CD14-positive monocyte (primary cell): ENCODE measurements at regions not wholly inside any gene's neighbourhood (a gene's known extent, or its start where the extent isn't known, plus 50 kb on each side); places are given as distances from the start of the nearest gene placed in this dataset.

ENCODE experiments used
- DNase-seq, 3 donors: peaks; one replicate each; pipeline ENCODE4 v3.0.0-alpha.2; 2011 to 2022
- H2AFZ ChIP-seq: 2 replicates; pipeline ENCODE4 v1.6.0; 2012; ENCODE audit warnings: mild to moderate bottlenecking, low read depth, low read length, inconsistent platforms; ENCODE audit not compliant: insufficient read depth, poor library complexity, severe bottlenecking
- H3K27ac ChIP-seq, 2 donors: 1 replicate in 1 of 2; 2 replicates in 1 of 2; pipeline ENCODE4 v1.5.1; 2012 to 2013; ENCODE audit warnings: low read length in 2 of 2, control low read depth in 1 of 2, inconsistent platforms in 1 of 2, low read depth in 1 of 2, mild to moderate bottlenecking in 1 of 2
- H3K27me3 ChIP-seq, 2 donors: one replicate each; pipeline versions ENCODE4 v1.6.0 to v1.6.1; 2011 to 2013; ENCODE audit warnings: low read length in 2 of 2; ENCODE audit not compliant: control insufficient read depth in 2 of 2, insufficient read depth in 2 of 2
- H3K36me3 ChIP-seq, 2 donors: replicated peaks in 1 of 2; 1 replicate in 1 of 2; 2 replicates in 1 of 2; pipeline versions ENCODE4 v1.5.1 to v1.6.1; 2012 to 2013; ENCODE audit warnings: low read length in 2 of 2, control low read depth in 1 of 2, inconsistent platforms in 1 of 2, mild to moderate bottlenecking in 1 of 2; ENCODE audit not compliant: insufficient read depth in 2 of 2, control insufficient read depth in 1 of 2
- H3K4me1 ChIP-seq, 2 donors: 1 replicate in 1 of 2; 2 replicates in 1 of 2; pipeline versions ENCODE4 v1.5.1 to v1.6.1; 2012 to 2013; ENCODE audit warnings: low read length in 2 of 2, control low read depth in 1 of 2, inconsistent platforms in 1 of 2, mild to moderate bottlenecking in 1 of 2, moderate library complexity in 1 of 2; ENCODE audit not compliant: insufficient read depth in 2 of 2, control insufficient read depth in 1 of 2
- H3K4me2 ChIP-seq: replicated peaks from 2 replicates; pipeline ENCODE3; 2012; ENCODE audit warnings: low read length, moderate library complexity, mild to moderate bottlenecking; ENCODE audit not compliant: poor library complexity, severe bottlenecking; ENCODE audit errors: extremely low read depth
- H3K4me3 ChIP-seq, 3 experiments: fragments of 200-600 bp in 1 of 3; sonication (generic) in 1 of 3; replicated peaks in 1 of 3; 1 replicate in 2 of 3; 2 replicates in 1 of 3; pipeline ENCODE4 v1.5.1; 2011 to 2013; ENCODE audit warnings: low read length in 3 of 3, mild to moderate bottlenecking in 3 of 3, control low read depth in 2 of 3, low read depth in 2 of 3, inconsistent platforms in 1 of 3, moderate library complexity in 1 of 3
- H3K79me2 ChIP-seq: 2 replicates; pipeline ENCODE4 v1.6.0; 2012; ENCODE audit warnings: mild to moderate bottlenecking, control low read depth, inconsistent platforms, low read length, moderate library complexity; ENCODE audit not compliant: insufficient read depth
- H3K9ac ChIP-seq: 2 replicates; pipeline ENCODE4 v1.6.0; 2017; ENCODE audit warnings: low read length, mild to moderate bottlenecking; ENCODE audit not compliant: insufficient read depth, poor library complexity, severe bottlenecking
- H3K9me3 ChIP-seq, 2 donors: replicated peaks in 1 of 2; 1 replicate in 1 of 2; 2 replicates in 1 of 2; pipeline versions ENCODE4 v1.5.1 to v1.6.1; 2012 to 2013; ENCODE audit warnings: low read length in 2 of 2, control low read depth in 1 of 2; ENCODE audit not compliant: control insufficient read depth in 1 of 2, insufficient read depth in 1 of 2
- H4K20me1 ChIP-seq: 2 replicates; pipeline ENCODE4 v1.6.0; 2012; ENCODE audit warnings: mild to moderate bottlenecking, low read length, control low read depth, moderate library complexity; ENCODE audit not compliant: insufficient read depth
- H3K27ac Mint-ChIP-seq, 7 donors: one replicate each; pipeline ENCODE4 v1.8.0; 2020; ENCODE audit warnings: mild to moderate bottlenecking in 7 of 7, mixed read lengths in 7 of 7, moderate library complexity in 6 of 7, inconsistent platforms in 2 of 7
- H3K27me3 Mint-ChIP-seq, 3 donors: one replicate each; pipeline ENCODE4 v1.8.0; 2021 to 2022; ENCODE audit warnings: low read depth in 3 of 3, mild to moderate bottlenecking in 3 of 3, mixed read lengths in 3 of 3, moderate library complexity in 3 of 3, inconsistent platforms in 1 of 3
- H3K36me3 Mint-ChIP-seq, 2 donors: one replicate each; pipeline ENCODE4 v1.8.0; 2020; ENCODE audit warnings: mixed read lengths in 2 of 2, inconsistent platforms in 1 of 2, mild to moderate bottlenecking in 1 of 2
- H3K4me1 Mint-ChIP-seq: one replicate; pipeline ENCODE4 v1.8.0; 2020; ENCODE audit warnings: mild to moderate bottlenecking, mixed read lengths
- H3K4me3 Mint-ChIP-seq, 2 donors: one replicate each; pipeline ENCODE4 v1.8.0; 2020; ENCODE audit warnings: mild to moderate bottlenecking in 2 of 2, mixed read lengths in 2 of 2, moderate library complexity in 1 of 2
- H3K9me3 Mint-ChIP-seq, 7 donors: one replicate each; pipeline ENCODE4 v1.8.0; 2020 to 2022; ENCODE audit warnings: mixed read lengths in 7 of 7, mild to moderate bottlenecking in 6 of 7, moderate library complexity in 6 of 7, inconsistent platforms in 2 of 7
- WGBS: methylation state at CpG from one replicate; pipeline ENCODE4 v1.1.5; 2013; ENCODE audit warnings: missing lambda C conversion rate; ENCODE audit not compliant: insufficient coverage; 5-methylcytosine and 5-hydroxymethylcytosine counted together
- intact Hi-C, 2 donors: fragments of 100-400 bp; cut with micrococcal nuclease; formaldehyde crosslinking; loops; one replicate each; pipeline versions ENCODE4 v1.15.0 to v1.15.1; 2023
- TF ChIP-seq, protein P1 (sequence below): fragments of 200-600 bp; IDR thresholded peaks from one replicate; pipeline ENCODE4 v1.8.0; 2022; ENCODE audit warnings: antibody characterized with exemption, mild to moderate bottlenecking

DNA sequence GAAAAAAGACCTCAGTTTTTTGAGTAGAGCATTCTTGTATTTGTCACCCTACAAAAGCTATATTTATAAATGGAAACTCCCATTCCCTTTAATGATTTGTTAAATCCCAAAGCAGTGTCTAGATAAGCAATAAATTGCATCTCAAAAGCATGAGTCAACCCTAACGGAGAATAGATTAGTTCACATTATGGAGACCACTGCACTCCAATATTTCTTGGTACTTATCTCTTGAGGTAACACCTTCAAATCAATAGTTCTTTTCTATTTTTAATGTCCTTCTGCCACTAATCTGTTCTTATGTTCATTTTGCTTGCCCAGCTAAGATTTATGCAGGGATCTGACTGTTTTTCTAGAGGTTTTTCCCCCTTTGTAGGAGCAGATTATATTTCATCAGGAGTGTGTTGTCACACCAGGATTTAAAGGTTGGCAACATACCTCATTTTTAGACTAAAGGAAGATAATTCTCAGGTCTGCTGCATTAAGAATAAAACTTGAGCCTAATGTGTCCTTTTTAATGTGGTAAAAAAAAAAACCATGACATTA, 91.4 kb upstream of the ADGRG2 start:
- H3K4me1 ChIP-seq: no peaks in the 10 kb centered on the region
- peaks cover 0 to 15% (median 1%) of the 10 kb centered on the region in 3 donors for H3K27me3 Mint-ChIP-seq
- no peaks in the 10 kb centered on the region for H3K36me3 Mint-ChIP-seq

DNA sequence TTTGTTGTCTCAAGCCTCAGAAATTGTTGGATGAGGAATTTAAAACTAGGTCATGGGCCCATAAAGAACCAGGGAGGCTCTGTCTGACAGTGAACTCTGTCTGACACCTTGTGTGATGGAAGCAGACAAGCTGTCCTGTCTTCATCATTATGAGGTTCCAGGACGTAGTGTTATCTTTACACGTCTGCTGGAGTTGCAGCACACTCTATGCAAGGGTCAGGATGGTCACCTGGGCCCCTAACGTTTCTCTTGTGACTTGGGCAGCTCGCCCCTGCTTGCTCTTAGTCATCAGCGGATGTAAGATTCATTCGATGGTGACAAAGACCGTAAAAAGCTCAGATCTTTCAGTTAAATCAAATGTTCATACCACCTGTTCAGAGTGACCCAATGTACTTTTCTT, 92.0 kb upstream of the ADGRG2 start:
- WGBS: 77% methylated on average over 6 of the region's 7 CpGs
- Histone ChIP-seq H3K9me3 (no peaks in the 10 kb centered on the region), H3K4me1 (no peaks in the 10 kb centered on the region), H2AFZ (no peak overlapping the region), H3K27me3 (peaks cover 0 to 2% of the 10 kb centered on the region in 2 donors), H3K27ac (no peak overlapping the region), H3K79me2 (no peaks in the 10 kb centered on the region), H4K20me1 (no peaks in the 10 kb centered on the region), H3K4me3 (no peak overlapping the region), H3K36me3 (no peaks in the 10 kb centered on the region), H3K4me2 (no peak overlapping the region), H3K9ac (no peak overlapping the region)
- Mint-ChIP-seq H3K4me3 (no peak overlapping the region), H3K9me3 (no peaks in the 10 kb centered on the region), H3K4me1 (no peaks in the 10 kb centered on the region), H3K27me3 (peaks cover 0 to 13% (median 1%) of the 10 kb centered on the region in 3 donors), H3K27ac (no peak overlapping the region), H3K36me3 (no peaks in the 10 kb centered on the region)
- intact Hi-C loops: no loop called here
- DNase-seq: no peak
- TF ChIP-seq, protein P1, sequence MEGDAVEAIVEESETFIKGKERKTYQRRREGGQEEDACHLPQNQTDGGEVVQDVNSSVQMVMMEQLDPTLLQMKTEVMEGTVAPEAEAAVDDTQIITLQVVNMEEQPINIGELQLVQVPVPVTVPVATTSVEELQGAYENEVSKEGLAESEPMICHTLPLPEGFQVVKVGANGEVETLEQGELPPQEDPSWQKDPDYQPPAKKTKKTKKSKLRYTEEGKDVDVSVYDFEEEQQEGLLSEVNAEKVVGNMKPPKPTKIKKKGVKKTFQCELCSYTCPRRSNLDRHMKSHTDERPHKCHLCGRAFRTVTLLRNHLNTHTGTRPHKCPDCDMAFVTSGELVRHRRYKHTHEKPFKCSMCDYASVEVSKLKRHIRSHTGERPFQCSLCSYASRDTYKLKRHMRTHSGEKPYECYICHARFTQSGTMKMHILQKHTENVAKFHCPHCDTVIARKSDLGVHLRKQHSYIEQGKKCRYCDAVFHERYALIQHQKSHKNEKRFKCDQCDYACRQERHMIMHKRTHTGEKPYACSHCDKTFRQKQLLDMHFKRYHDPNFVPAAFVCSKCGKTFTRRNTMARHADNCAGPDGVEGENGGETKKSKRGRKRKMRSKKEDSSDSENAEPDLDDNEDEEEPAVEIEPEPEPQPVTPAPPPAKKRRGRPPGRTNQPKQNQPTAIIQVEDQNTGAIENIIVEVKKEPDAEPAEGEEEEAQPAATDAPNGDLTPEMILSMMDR: no peak

More for the DNA sequence above, 91.4 kb upstream of the ADGRG2 start:
- Histone ChIP-seq H3K27me3 (peaks cover 0 to 2% of the 10 kb centered on the region in 2 donors), H3K9ac (no peak overlapping the region), H3K4me2 (no peak overlapping the region), H3K9me3 (no peaks in the 10 kb centered on the region), H4K20me1 (no peaks in the 10 kb centered on the region), H3K79me2 (no peaks in the 10 kb centered on the region), H3K4me3 (no peak overlapping the region), H3K27ac (no peak overlapping the region), H2AFZ (no peak overlapping the region), H3K36me3 (no peaks in the 10 kb centered on the region)
- TF ChIP-seq, protein P1: no peak
- Mint-ChIP-seq H3K4me3 (no peak overlapping the region), H3K9me3 (no peaks in the 10 kb centered on the region), H3K4me1 (no peaks in the 10 kb centered on the region), H3K27ac (no peak overlapping the region)
- intact Hi-C loops: no loop called here
- DNase-seq: no peak
- WGBS: no CpG with 5 or more reads among the region's 1 CpG
